GM12873 (cell line): ENCODE measurements at regions not wholly inside any gene's neighbourhood (a gene's known extent, or its start where the extent isn't known, plus 50 kb on each side); places are given as distances from the start of the nearest gene placed in this dataset.

Experiments used
- TF ChIP-seq, protein P1 (sequence below): IDR thresholded peaks from 2 replicates; pipeline ENCODE4 v1.5.1; 2012; ENCODE audit warnings: low read depth, mild to moderate bottlenecking, moderate library complexity, low read length, control low read depth; ENCODE audit not compliant: insufficient read depth; ENCODE audit errors: missing control alignments

- TF ChIP-seq, protein P1, sequence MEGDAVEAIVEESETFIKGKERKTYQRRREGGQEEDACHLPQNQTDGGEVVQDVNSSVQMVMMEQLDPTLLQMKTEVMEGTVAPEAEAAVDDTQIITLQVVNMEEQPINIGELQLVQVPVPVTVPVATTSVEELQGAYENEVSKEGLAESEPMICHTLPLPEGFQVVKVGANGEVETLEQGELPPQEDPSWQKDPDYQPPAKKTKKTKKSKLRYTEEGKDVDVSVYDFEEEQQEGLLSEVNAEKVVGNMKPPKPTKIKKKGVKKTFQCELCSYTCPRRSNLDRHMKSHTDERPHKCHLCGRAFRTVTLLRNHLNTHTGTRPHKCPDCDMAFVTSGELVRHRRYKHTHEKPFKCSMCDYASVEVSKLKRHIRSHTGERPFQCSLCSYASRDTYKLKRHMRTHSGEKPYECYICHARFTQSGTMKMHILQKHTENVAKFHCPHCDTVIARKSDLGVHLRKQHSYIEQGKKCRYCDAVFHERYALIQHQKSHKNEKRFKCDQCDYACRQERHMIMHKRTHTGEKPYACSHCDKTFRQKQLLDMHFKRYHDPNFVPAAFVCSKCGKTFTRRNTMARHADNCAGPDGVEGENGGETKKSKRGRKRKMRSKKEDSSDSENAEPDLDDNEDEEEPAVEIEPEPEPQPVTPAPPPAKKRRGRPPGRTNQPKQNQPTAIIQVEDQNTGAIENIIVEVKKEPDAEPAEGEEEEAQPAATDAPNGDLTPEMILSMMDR: no peak
Measured at GRCh38 chr10:131669838-131670237, 231.0 kb upstream of the PPP2R2D start.

GRCh38 chr10:131670341-131670740, 230.5 kb upstream of the PPP2R2D start:
- TF ChIP-seq, protein P1: no peak

DNA sequence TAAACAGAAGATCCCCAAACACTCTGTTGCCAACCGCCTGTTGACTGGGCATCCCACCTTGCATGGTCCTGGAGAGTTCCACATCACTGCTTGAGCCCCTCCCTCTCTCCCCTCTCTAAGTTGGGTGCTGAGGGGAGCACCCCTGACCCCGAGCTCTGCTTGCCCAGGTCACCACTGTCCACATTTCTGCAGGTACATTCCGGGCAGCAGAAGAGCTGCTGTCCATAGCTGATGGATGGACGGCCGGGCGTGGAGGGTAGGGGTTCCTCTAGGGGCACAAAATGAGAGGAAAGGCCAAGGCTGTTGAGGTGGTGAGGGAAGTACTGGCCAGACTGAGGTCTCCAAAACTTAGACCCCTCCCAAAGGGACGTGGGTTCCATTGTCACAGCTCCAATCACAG, 227.4 kb upstream of the PPP2R2D start:
- TF ChIP-seq, protein P1: no peak

GRCh38 chr10:131674130-131674529, 226.7 kb upstream of the PPP2R2D start:
- TF ChIP-seq, protein P1: no peak

GRCh38 chr10:131675104-131675503, 225.7 kb upstream of the PPP2R2D start:
- TF ChIP-seq, protein P1: no peak

GRCh38 chr10:131676046-131676799, 224.6 kb upstream of the PPP2R2D start:
- TF ChIP-seq, protein P1: no peak

GRCh38 chr10:131676800-131677421, 223.9 kb upstream of the PPP2R2D start:
- TF ChIP-seq, protein P1: no peak
